NCI-H2081 treated with DMSO at 0.1 percent for 48 hours (cell line): ENCODE measurements at regions not wholly inside any gene's neighbourhood (a gene's known extent, or its start where the extent isn't known, plus 50 kb on each side); places are given as distances from the start of the nearest gene placed in this dataset.
A peak's percentile ranks its signal among the peaks of the same experiment; 100 is the strongest.

Experiments
- DNase-seq: peaks from one replicate; lab custom pipeline; 2025; lab: John Stamatoyannopoulos, UW

DNA sequence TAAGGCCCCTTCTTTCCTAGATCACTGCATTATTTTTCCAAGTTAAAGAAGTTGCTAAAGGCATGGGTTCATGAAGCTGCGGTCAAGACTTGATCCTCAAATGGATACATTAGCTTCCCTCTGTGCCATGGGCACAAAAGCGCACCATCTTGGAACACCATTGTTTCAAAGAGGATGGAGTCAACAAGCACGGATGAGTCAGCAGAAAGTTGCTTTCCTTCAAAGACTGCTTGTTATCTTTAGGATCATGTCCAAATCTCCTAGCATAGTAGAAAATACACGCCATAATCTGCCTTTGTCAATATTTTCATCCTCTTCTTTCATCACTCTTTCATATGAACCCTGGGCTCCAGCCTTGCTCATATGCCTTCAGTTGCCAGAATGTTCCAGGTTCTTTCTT lies 226.8 kb upstream of the GATB start:
- DNase-seq = no peak

GRCh38 chr4:151983854-151984253 lies 223.0 kb upstream of the GATB start:
- peak; percentile 32 for DNase-seq

- DNase-seq = no peak
These were observed 219.0 kb upstream of the GATB start for GRCh38 chr4:151979819-151980218.

GRCh38 chr4:151968643-151969042 lies 207.8 kb upstream of the GATB start:
- DNase-seq = no peak

DNA sequence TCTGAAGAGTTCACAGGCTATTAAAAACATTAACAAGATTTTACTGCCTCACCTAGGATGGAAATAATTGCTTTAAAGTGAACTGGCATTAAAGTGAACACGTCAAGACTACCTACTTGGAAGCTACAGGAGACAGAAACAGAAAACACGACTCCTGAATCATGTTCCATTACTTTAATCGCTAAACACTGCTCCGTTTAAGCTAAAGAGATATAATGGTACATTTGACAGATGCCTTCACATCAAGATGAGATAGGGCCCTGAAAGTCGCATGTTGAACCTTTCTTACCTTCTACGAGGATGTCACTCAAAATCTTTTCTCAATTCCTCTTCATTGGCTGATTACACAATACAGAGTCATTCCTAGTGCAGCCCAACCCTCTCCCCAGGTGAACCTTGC lies 206.3 kb upstream of the GATB start:
- no peak for DNase-seq

- DNase-seq = no peak
These were observed 201.5 kb upstream of the GATB start for GRCh38 chr4:151962138-151962823.

DNA sequence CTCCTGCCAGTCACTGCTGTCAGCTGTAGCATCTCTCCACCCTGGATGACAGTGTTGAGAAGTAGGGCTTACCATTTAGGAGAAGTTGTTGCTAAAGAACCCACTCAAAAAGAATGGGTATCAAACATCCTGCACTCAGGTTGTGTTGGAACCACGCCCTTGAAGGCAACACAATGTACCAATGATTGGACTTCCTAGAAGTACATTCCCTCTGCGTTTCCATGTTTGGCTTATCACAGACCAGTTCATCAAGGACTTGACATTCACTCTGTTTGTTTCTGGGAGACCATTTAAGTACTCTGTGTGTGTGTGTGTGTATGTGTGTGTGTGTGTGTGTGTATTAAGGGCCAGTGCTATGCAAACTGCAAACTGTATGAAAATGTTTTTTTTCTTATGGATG lies 200.6 kb upstream of the GATB start:
- no peak for DNase-seq

DNA sequence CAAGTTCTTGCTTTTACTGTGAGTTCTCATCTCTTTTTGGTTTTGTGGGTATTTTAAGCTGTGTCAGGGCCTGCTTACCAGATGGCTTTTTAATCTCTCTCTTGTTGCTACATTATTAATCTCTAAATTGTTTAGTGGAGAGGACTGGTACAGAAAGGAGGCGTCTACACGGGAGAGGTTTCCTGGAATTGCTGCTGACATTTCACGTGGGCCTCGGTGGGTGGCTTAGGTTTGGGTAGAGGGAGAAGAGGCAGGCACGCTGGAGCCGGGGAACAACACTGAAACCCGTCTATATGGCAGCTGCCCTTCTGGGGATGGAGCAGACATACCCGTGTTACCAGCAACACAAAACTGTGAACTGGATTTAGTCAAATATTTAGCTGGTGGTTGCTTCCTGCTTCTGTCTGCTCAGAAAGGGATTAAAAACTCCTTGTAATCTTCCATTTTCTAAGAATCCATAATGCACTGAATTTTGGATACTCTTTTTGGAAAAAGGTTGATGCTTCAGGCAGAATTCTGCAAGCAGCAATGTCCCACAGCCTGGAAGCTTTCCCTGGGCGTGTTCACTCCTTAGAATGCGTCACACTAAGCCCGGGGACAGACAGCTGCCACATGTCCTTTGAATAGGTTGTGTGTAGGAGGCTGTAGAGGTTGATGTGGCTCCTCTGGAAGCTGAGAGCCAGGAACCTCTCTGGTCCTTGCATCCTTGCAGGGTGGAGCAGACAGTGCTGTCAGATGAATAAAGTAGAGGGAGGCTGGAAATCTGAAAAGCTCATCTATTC lies 199.8 kb upstream of the GATB start:
- no peak for DNase-seq

DNA sequence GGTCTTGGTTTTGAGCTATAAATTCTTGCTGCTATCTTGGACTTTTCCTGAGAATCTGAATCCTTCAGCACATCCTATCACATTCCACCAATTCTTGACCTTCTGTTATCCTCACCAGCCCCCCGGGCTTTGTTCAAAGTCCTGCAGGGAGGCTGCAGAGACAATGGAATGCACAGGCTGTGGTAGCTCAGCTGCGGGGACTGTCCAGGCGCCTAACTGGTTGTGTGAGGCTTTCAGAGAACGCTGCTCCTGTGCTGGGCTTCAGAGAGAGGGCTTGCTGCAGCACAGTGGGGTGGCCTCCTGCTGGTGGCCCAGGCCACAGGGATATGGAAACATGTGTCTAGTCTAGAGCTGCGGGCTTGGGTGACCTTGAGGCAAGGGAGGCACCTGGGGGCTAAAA lies 196.3 kb upstream of the GATB start:
- no peak for DNase-seq

- no peak for DNase-seq
These were observed 195.0 kb upstream of the GATB start for GRCh38 chr4:151955721-151956380.

DNA sequence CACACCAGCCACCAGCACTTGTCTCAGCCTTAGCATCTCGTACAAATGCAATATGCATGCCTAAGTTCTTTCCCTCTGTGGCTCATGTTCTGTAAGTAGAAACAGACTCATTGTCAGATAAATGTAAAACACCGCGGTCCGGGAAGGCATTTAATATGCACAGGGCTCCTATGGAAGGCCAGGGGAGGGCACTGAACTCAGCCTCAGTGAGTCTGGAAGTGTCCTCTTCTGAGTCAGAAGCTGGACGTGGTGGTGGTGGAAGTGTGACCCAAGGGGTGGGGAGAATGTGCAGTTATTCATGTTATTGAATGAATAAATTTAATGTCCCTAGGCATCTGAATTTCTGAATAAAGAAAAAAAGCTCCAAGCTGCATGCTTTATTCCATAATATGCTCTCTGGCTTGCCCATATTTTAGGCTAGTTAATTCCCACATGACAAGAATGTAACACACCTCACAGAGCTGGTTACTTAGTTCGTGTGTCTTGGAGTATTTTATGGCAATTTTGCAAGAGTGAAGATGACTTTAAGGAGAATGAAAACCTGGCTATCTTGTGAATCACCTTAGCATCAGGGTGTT lies 193.1 kb upstream of the GATB start:
- no peak for DNase-seq

DNA sequence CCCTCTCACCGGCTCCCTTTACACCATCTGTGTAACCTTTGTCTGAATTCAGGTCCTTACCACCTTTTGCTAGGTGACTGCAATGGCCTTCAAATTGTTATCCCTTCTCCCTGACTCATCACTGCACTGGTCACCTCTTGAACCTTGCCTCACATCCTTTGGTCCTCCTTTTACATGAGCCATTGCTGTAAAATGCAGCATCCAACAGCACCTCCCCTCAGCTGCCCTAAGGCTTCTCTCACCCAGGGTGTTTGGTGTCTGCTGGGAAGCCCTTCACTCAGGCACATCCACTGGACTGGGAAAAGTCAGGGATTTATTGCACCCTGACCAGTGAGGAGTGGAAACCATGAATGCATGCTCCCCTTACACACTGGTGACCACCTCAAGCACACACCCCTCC lies 192.5 kb upstream of the GATB start:
- no peak for DNase-seq

GRCh38 chr4:151952711-151953254 lies 192.0 kb upstream of the GATB start:
- DNase-seq = no peak

- DNase-seq = no peak
These were observed 191.3 kb upstream of the GATB start for GRCh38 chr4:151952137-151952536.

- no peak for DNase-seq
These were observed 190.9 kb upstream of the GATB start for GRCh38 chr4:151951671-151952050.

- DNase-seq = no peak
These were observed 190.3 kb upstream of the GATB start for GRCh38 chr4:151950993-151951670.

- DNase-seq = no peak
These were observed 187.7 kb upstream of the GATB start for GRCh38 chr4:151948351-151949016.

DNA sequence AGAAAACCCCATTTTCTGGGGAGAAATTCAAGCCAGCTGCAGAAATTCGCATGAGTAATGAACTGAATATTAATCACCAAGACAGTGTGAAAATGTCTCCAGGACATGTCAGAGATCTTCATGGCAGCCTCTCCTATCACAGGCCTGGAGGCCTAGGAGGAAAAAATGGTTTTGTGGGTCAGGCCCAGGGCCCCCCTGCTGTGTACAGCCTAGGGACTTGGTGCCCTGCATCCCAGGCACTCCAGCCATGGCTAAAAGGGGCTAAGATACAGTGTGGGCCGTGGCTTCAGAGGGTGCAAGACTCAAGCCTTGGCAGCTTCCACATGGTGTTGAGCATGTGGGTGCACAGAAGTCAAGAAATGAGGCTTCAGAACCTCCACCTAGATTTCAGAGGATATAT lies 185.9 kb upstream of the GATB start:
- no peak for DNase-seq

- no peak for DNase-seq
These were observed 182.2 kb upstream of the GATB start for GRCh38 chr4:151942971-151943370.

- DNase-seq = no peak
These were observed 180.3 kb upstream of the GATB start for GRCh38 chr4:151940926-151941617.

- no peak for DNase-seq
These were observed 179.5 kb upstream of the GATB start for GRCh38 chr4:151940291-151940690.
